Karpas-422 (cell line): ENCODE measurements at regions not wholly inside any gene's neighbourhood (a gene's known extent, or its start where the extent isn't known, plus 50 kb on each side); places are given as distances from the start of the nearest gene placed in this dataset.

Experiments
- DNase-seq: peaks from one replicate; pipeline ENCODE4 v3.0.0-alpha.2; 2015
- H2AFZ ChIP-seq: fragments of 200-600 bp; sonication (generic); 2 replicates; pipeline ENCODE4 v1.6.1; 2014; ENCODE audit warnings: antibody characterized with exemption, low read length, mixed read lengths
- H3K27ac ChIP-seq: fragments of 200-600 bp; sonication (generic); 2 replicates; pipeline ENCODE4 v1.5.1; 2014; ENCODE audit warnings: mild to moderate bottlenecking, low read length, moderate library complexity
- H3K27me3 ChIP-seq: fragments of 200-600 bp; sonication (generic); 2 replicates; pipeline ENCODE4 v1.6.1; 2014; ENCODE audit warnings: low read length, mixed read lengths
- H3K36me3 ChIP-seq: fragments of 200-600 bp; sonication (generic); 2 replicates; pipeline ENCODE4 v1.6.1; 2014; ENCODE audit warnings: low read length, mixed read lengths; ENCODE audit not compliant: insufficient read depth
- H3K4me1 ChIP-seq: fragments of 200-600 bp; sonication (generic); 2 replicates; pipeline ENCODE4 v1.6.1; 2014; ENCODE audit warnings: mild to moderate bottlenecking, low read length, mixed read lengths
- H3K4me2 ChIP-seq: fragments of 200-600 bp; sonication (generic); 2 replicates; pipeline ENCODE4 v1.6.1; 2014; ENCODE audit warnings: low read length, low read depth, mild to moderate bottlenecking; ENCODE audit not compliant: poor library complexity, severe bottlenecking
- H3K4me3 ChIP-seq: fragments of 200-600 bp; sonication (generic); 2 replicates; pipeline ENCODE4 v1.5.1; 2014; ENCODE audit warnings: mild to moderate bottlenecking, antibody characterized with exemption, low read length, mixed read lengths
- H3K79me2 ChIP-seq: fragments of 200-600 bp; sonication (generic); 2 replicates; pipeline ENCODE4 v1.6.1; 2014; ENCODE audit warnings: mild to moderate bottlenecking, low read length, mixed read lengths
- H3K9ac ChIP-seq: fragments of 200-600 bp; sonication (generic); 2 replicates; pipeline ENCODE4 v1.6.0; 2014; ENCODE audit warnings: low read length
- H3K9me2 ChIP-seq: fragments of 200-600 bp; sonication (generic), shearing (Covaris generic); replicated peaks from 2 replicates; pipeline ENCODE4 v1.6.0; 2014; ENCODE audit warnings: mild to moderate bottlenecking, low read length, moderate library complexity; ENCODE audit not compliant: insufficient read depth
- H3K9me3 ChIP-seq: fragments of 300-700, 200-600 bp; sonication (generic); 2 replicates; pipeline ENCODE4 v1.6.1; 2014; ENCODE audit warnings: low read length, mixed read lengths
- H4K20me1 ChIP-seq: fragments of 200-600 bp; sonication (generic); 2 replicates; pipeline ENCODE4 v1.6.1; 2014; ENCODE audit warnings: mild to moderate bottlenecking, antibody characterized with exemption, low read length, low read depth; ENCODE audit not compliant: insufficient read depth

DNA sequence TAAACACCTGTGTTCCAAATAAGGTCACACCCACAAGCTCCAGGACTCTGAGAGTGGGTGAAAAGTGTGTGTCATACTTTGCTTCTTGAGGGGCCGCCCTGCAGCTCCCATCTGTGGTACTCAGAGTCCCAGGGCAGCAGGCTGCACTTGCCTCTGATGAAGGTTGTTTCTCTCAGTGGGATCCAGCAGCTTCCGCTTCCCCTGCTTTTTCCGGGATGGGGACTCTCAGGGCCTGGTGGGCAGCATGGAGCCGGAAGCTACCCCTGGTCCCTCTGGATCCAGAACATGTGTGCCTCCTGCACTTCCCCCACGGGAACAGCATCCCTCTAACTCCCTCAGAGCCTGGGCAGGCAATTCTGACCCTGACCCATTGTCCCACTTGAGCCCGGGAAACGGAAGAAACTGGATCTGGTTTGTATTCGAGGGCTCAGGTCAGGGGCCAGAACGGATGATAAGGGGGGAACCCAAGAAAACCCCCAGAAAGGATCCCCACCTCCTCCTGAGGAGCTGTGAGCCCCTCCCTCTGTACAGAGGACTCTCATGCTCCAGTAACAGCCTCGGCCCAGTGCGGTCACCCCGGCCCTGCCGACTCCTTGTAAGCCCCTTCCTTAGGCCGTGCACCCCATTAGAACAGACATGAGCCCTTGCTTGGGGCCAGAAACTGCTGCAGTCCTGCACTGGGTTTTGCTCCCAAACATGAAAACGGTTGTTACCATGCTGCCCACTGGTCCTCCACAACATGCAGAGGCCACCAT, 189.5 kb upstream of the C1orf174 start:
- Histone ChIP-seq H3K9ac (no peak overlapping the region), H2AFZ (no peak overlapping the region), H3K79me2 (no peaks in the 10 kb centered on the region), H4K20me1 (no peaks in the 10 kb centered on the region), H3K27me3 (0 out of 2 replicates have a peak, but pooled peaks cover 2% of the 10 kb centered on the region), H3K9me3 (no peaks in the 10 kb centered on the region), H3K4me2 (no peak overlapping the region), H3K27ac (no peak overlapping the region), H3K9me2 (no peaks in the 10 kb centered on the region), H3K36me3 (no peaks in the 10 kb centered on the region), H3K4me1 (peaks cover 4% of the 10 kb centered on the region; the same call in 1 of the 2 replicates), H3K4me3 (no peak overlapping the region)
- DNase-seq, result no peak

DNA sequence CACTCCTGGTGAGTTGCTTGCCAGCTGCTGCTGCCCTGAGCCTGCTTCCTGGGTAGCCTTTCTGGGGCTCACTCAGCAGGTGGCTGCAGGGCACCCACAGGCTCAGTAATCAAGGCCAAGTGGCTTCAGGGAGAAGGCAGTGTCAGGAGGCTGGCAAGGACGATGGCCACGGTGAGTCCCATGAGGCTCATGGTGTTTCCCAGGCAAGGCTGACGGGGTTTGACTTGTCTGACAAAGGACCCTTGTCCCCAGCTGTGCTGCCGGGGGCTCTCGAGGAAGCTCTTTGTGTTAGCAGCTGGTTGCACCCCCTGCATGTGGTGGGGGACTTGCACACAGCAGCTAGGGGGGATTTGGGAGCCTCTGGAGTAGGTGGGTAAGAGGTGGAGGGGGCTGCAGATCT, 190.5 kb upstream of the C1orf174 start:
- Histone ChIP-seq H3K27me3 (0 out of 2 replicates have a peak, but pooled peaks cover 2% of the 10 kb centered on the region), H3K9me2 (no peaks in the 10 kb centered on the region), H3K9me3 (no peaks in the 10 kb centered on the region), H3K4me1 (no peaks in the 10 kb centered on the region), H3K79me2 (no peaks in the 10 kb centered on the region), H2AFZ (no peak overlapping the region), H4K20me1 (no peaks in the 10 kb centered on the region), H3K4me3 (no peak overlapping the region), H3K36me3 (no peaks in the 10 kb centered on the region), H3K9ac (no peak overlapping the region), H3K27ac (no peak overlapping the region), H3K4me2 (no peak overlapping the region)
- DNase-seq, result no peak

DNA sequence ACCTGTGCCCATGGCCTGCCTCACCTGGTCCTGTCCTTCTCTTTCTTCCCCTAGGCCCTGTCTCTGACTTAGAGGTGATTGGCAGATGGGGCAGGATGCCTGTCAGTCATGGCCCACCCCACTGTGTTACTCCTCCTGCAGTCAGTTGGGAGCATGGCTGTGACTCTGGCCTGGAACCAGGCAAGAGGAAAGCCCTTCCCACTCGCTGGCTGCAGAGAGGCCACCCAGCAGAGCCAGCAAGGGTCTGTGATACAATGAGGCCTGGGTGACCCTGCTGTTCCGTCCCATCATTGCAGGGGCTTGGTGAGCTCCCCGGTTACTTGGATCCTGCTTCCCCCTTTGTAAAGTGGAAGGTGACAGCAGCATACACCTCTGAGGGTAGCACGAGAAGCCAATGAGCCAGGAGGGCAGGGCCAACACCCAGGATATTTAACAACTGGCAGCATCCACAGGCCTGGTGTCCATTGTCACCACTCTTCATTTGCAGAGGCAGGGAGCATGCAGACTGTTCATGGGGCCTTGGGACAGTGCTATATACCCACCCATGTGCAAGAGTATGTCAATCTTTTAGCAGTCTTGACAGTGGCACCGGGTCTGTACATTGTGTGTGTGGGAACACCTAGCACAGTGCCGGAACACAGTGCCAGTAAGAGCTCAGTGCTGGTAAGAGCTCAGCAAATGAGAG, 191.0 kb upstream of the C1orf174 start:
- Histone ChIP-seq H3K27ac (no peak overlapping the region), H3K9me3 (no peaks in the 10 kb centered on the region), H2AFZ (no peak overlapping the region), H3K4me2 (no peak overlapping the region), H3K4me3 (no peak overlapping the region), H3K9ac (no peak overlapping the region), H3K36me3 (no peaks in the 10 kb centered on the region), H4K20me1 (no peaks in the 10 kb centered on the region), H3K27me3 (0 out of 2 replicates have a peak, but pooled peaks cover 2% of the 10 kb centered on the region), H3K9me2 (no peaks in the 10 kb centered on the region), H3K4me1 (no peaks in the 10 kb centered on the region), H3K79me2 (no peaks in the 10 kb centered on the region)
- DNase-seq, result no peak

DNA sequence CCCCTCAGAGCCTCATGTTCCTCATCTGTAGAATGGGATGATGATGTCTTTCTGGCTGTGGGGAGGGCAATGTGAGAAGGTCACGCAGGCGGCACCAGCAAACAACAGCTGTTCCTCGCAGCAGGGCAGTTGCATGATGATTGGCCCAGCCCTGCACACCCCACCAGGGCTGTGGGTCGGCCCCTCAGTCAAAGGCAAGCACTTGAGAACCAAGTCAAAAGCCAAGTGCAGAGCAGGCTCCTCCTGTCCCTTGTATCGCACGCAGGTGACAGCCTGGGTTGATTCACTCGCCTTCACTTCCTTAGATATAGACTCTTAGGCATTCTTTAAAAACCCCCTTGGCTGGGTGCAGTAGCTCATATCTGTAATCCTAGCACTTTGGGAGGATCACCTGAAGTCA, 191.9 kb upstream of the C1orf174 start:
- Histone ChIP-seq H3K9ac (no peak overlapping the region), H4K20me1 (no peaks in the 10 kb centered on the region), H3K36me3 (no peaks in the 10 kb centered on the region), H3K27ac (no peak overlapping the region), H3K27me3 (0 out of 2 replicates have a peak, but pooled peaks cover 2% of the 10 kb centered on the region), H3K9me3 (no peaks in the 10 kb centered on the region), H3K4me2 (no peak overlapping the region), H3K4me3 (no peak overlapping the region), H2AFZ (no peak overlapping the region), H3K4me1 (no peaks in the 10 kb centered on the region), H3K9me2 (no peaks in the 10 kb centered on the region), H3K79me2 (no peaks in the 10 kb centered on the region)
- DNase-seq, result no peak

DNA sequence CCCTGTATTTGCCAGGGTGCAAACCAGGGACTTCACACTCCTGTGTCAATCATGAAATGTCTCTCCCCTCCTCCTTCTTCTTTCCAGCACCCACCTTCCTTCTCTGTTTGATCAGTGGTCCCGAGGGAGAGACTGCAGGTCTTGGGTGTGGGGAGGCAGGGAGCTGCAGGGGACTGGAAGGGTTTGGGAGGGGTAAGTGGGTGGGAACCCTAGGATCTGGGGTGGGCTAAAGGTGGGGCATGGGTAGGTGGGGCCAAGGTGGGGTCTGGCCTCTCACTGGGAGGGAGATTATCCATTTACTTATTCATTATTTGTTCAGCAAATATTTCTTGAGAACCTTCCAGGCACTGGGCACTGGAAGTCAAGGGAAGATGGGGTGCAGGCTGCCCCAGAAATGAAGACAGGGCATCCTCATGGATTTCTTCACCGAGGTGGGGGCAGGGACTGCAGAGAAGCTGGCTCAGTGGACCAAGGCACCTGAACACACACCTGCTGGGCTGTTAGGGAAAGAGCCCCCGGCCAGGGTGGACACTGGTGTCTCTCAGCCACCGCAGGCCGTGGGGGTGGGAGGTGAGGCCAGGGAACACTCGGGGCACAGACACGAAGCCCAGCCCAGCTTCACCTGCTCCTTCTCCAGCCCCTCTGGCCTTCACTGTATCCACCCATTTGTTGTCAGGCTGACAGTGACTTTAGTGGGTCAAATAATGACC, 193.9 kb upstream of the C1orf174 start:
- H3K79me2 ChIP-seq, result no peaks in the 10 kb centered on the region
- H3K36me3 ChIP-seq, result no peaks in the 10 kb centered on the region
- no peak overlapping the region for H3K9ac ChIP-seq
- H4K20me1 ChIP-seq, result no peaks in the 10 kb centered on the region
- no peak overlapping the region for H3K27ac ChIP-seq
- H3K27me3 ChIP-seq, result 0 out of 2 replicates have a peak, but pooled peaks cover 2% of the 10 kb centered on the region
- H3K9me3 ChIP-seq, result no peaks in the 10 kb centered on the region
- H3K9me2 ChIP-seq, result no peaks in the 10 kb centered on the region
- no peak overlapping the region for H2AFZ ChIP-seq
- H3K4me2 ChIP-seq, result no peak overlapping the region
- no peak overlapping the region for H3K4me3 ChIP-seq
- no peak for DNase-seq
- H3K4me1 ChIP-seq, result no peaks in the 10 kb centered on the region

DNA sequence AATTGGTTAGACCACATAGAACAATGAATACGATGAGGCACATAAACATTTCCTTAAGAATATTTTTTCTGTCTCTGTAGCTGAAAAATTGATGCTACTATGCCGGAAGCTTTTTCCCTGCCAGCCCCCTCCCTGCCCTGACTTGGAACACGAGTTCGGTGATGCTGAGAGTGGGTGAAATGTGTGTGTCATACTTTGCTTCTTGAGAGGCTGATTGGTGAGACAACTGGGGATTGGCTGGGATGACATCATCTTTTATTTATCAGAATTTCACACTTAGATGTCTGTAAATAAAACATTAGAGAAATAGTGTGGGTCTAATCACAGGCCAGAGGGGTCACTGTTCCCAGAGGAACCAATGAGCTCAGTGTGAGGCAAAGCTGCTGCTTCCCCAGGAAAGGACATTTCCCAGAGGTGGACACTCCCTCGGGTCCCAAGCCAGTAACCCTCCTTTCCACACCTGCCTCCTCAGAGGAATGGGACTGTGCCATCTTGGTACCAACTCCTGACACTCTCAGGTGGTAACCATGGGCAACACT, 195.4 kb upstream of the C1orf174 start:
- Histone ChIP-seq H3K36me3 (no peaks in the 10 kb centered on the region), H3K79me2 (no peaks in the 10 kb centered on the region), H3K27ac (no peak overlapping the region), H4K20me1 (no peaks in the 10 kb centered on the region), H3K9me3 (no peaks in the 10 kb centered on the region), H2AFZ (no peak overlapping the region), H3K4me2 (no peak overlapping the region), H3K9ac (no peak overlapping the region), H3K4me1 (no peaks in the 10 kb centered on the region), H3K4me3 (no peak overlapping the region), H3K9me2 (no peaks in the 10 kb centered on the region), H3K27me3 (0 out of 2 replicates have a peak, but pooled peaks cover 2% of the 10 kb centered on the region)
- no peak for DNase-seq

DNA sequence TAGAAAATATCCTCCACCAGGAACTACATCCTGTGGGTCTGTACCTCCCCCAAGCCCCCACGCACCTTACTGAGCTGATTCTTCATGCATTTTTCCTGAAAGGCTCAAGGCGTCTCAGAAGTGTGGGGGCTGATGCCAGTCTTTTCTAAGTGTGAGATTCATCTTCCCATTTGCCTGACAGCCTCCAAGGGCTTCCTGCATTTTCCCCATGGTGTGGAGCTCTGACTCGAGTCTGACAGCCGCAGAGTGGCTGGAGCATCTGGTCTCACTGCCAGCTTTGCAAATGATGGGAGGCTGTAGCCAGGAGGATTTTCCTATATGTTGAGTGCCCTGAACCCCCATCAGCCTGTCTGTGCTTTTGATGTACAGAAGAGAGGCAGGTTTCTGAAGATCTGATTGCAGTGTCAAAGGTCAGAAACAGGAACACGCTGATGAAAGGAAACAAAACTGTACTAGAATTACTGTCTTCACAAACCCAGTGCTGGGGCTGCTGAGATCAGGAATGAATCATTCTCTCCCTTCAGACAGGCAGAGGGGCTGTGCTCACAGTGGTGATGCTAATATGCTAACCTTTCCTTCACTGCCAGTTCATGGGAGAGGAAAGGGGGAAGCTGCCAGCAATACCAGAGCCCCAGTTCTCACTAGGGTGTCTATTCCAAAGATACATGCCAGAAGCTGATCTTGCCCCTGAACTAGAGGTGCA, 201.5 kb upstream of the C1orf174 start:
- no peaks in the 10 kb centered on the region for H3K79me2 ChIP-seq
- H3K4me2 ChIP-seq, result no peak overlapping the region
- no peaks in the 10 kb centered on the region for H4K20me1 ChIP-seq
- no peak overlapping the region for H3K4me3 ChIP-seq
- no peak for DNase-seq
- H3K36me3 ChIP-seq, result no peaks in the 10 kb centered on the region
- H3K9me2 ChIP-seq, result no peaks in the 10 kb centered on the region
- H3K4me1 ChIP-seq, result peaks cover 10% of the 10 kb centered on the region
- H2AFZ ChIP-seq, result no peak overlapping the region
- no peaks in the 10 kb centered on the region for H3K27me3 ChIP-seq
- H3K9ac ChIP-seq, result no peak overlapping the region
- no peak overlapping the region for H3K27ac ChIP-seq
- no peaks in the 10 kb centered on the region for H3K9me3 ChIP-seq
